Upper lobe of left lung (tissue), 6 donors: ENCODE measurements at regions not wholly inside any gene's neighbourhood (a gene's known extent, or its start where the extent isn't known, plus 50 kb on each side); places are given as distances from the start of the nearest gene placed in this dataset.

Experiments
- ATAC-seq, 2 donors: fragments of 200-7000 bp; cut with Tn5 transposase; one replicate each; pipeline ENCODE4 v1.9.1; 2022; ENCODE audit warnings: mild to moderate bottlenecking in 2 of 2, moderate library complexity in 2 of 2; ENCODE audit not compliant: low FRiP score in 2 of 2
- DNase-seq, 2 donors: peaks; one replicate each; pipeline ENCODE4 v3.0.0-alpha.2; 2019 to 2020
- H3K27ac ChIP-seq, 4 donors: fragments of 200-600 bp; sonication (generic); one replicate each; pipeline ENCODE4 v1.5.1; 2016 to 2019
- H3K27me3 ChIP-seq, 4 donors: fragments of 200-600 bp; sonication (generic); one replicate each; pipeline ENCODE4 v1.5.1; 2017 to 2019
- H3K36me3 ChIP-seq, 4 donors: fragments of 200-600 bp; sonication (generic); one replicate each; pipeline ENCODE4 v1.5.1; 2016 to 2019
- H3K4me1 ChIP-seq, 4 donors: fragments of 200-600 bp; sonication (generic); one replicate each; pipeline ENCODE4 v1.5.1; 2018 to 2019
- H3K4me3 ChIP-seq, 4 donors: fragments of 200-600 bp; sonication (generic); one replicate each; pipeline ENCODE4 v1.5.1; 2017 to 2019; ENCODE audit warnings: mild to moderate bottlenecking in 2 of 4, moderate library complexity in 1 of 4
- H3K9me3 ChIP-seq, 4 donors: fragments of 200-600 bp; sonication (generic); one replicate each; pipeline ENCODE4 v1.5.1; 2018 to 2019
- EP300 ChIP-seq, 4 donors: sonication (generic); formaldehyde crosslinking; IDR thresholded peaks; one replicate each; pipeline ENCODE4 v1.5.1; 2017; ENCODE audit warnings: antibody characterized with exemption in 4 of 4, control low read depth in 2 of 4
- POLR2A ChIP-seq, 4 donors: fragments of 450-650 bp; IDR thresholded peaks; one replicate each; pipeline ENCODE4 v1.5.1; 2016 to 2017; ENCODE audit warnings: antibody characterized with exemption in 4 of 4, mild to moderate bottlenecking in 2 of 4
- POLR2AphosphoS5 ChIP-seq, 2 donors: sonication (generic); formaldehyde crosslinking; IDR thresholded peaks; one replicate each; pipeline ENCODE4 v1.5.1; 2017; ENCODE audit warnings: antibody characterized with exemption in 2 of 2
- WGBS, 2 donors: methylation state at CpG; one replicate each; pipeline ENCODE4 v1.1.5; 2017 to 2018; 5-methylcytosine and 5-hydroxymethylcytosine counted together
- TF ChIP-seq, protein P1 (sequence below), 6 experiments: fragments of 450-650 bp in 4 of 6; fragments of 200-600 bp in 2 of 6; sonication (generic) in 2 of 6; IDR thresholded peaks; one replicate each; pipeline ENCODE4 v1.5.1; 2016 to 2019; ENCODE audit warnings: antibody characterized with exemption in 6 of 6
- donor health status: DM: no; HTN: no; CAD: no; lungs with moderate emphysema.
- donor health status: DM: no; HTN: yes; CAD: no; lungs with severe emphysema.

DNA sequence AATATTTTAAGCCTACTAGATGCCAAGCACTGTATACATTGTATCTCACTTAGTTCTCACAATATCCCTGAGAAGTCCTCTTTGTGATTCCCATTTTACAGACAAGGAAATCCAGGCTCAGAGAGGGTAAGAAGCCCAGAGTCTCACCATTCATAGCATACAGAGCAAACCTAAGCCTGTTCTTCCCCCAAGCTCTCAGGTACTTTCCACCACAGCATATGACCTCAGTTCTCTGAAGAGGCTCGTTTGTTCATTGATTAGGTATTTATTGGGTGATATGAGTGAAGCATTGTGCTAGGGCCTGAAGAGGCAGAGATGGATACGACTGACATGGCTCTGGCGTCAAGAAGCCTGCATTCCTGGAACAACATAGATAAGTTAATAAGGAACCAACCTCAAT lies 310.9 kb upstream of the UMPS start:
- no peak overlapping the region for H3K4me3 ChIP-seq
- ATAC-seq (no peak), DNase-seq (no peak)
- H3K9me3 ChIP-seq, result no peaks in the 10 kb centered on the region
- H3K4me1 ChIP-seq, result no peaks in the 10 kb centered on the region
- WGBS, 2 donors, result 72 to 78% methylated on average over 3 of the region's 3 CpGs
- H3K27ac ChIP-seq, result no peak overlapping the region
- H3K27me3 ChIP-seq, result no peaks in the 10 kb centered on the region
- TF ChIP-seq POLR2A (IDR thresholded peaks at IDR 0.05) (no peak), POLR2AphosphoS5 (IDR thresholded peaks at IDR 0.05) (no peak), EP300 (IDR thresholded peaks at IDR 0.05) (no peak)
- TF ChIP-seq, protein P1, sequence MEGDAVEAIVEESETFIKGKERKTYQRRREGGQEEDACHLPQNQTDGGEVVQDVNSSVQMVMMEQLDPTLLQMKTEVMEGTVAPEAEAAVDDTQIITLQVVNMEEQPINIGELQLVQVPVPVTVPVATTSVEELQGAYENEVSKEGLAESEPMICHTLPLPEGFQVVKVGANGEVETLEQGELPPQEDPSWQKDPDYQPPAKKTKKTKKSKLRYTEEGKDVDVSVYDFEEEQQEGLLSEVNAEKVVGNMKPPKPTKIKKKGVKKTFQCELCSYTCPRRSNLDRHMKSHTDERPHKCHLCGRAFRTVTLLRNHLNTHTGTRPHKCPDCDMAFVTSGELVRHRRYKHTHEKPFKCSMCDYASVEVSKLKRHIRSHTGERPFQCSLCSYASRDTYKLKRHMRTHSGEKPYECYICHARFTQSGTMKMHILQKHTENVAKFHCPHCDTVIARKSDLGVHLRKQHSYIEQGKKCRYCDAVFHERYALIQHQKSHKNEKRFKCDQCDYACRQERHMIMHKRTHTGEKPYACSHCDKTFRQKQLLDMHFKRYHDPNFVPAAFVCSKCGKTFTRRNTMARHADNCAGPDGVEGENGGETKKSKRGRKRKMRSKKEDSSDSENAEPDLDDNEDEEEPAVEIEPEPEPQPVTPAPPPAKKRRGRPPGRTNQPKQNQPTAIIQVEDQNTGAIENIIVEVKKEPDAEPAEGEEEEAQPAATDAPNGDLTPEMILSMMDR (IDR thresholded peaks at IDR 0.05), result no peak
- H3K36me3 ChIP-seq, result peaks cover 0 to 4% (median 0%) of the 10 kb centered on the region in 4 donors

DNA sequence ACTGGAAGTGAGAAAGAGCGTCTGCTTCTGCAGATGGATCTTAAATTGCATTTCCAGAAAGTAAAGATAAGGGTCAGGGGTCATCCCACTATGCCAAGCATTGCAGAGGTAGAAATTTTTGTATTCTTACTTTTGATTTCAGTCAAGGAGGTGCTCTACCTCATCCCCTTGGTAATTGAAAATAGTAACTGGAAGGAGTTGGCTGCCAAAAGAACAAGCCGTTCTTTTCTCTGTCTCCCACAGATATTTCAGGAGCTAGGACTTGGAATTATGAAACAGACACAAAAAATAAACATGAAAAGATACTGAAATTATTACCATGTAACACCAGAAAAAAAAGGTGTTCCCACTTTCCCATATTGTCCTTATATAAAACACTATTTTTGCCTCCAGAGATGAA lies 309.9 kb upstream of the UMPS start:
- no peak for TF ChIP-seq EP300 (IDR thresholded peaks at IDR 0.05)
- no peak for TF ChIP-seq POLR2A (IDR thresholded peaks at IDR 0.05)
- TF ChIP-seq, protein P1 (IDR thresholded peaks at IDR 0.05), result no peak
- no peak for TF ChIP-seq POLR2AphosphoS5 (IDR thresholded peaks at IDR 0.05)
- DNase-seq (no peak), ATAC-seq (no peak)
- Histone ChIP-seq H3K27ac (no peak overlapping the region), H3K4me3 (no peak overlapping the region), H3K36me3 (peaks cover 0 to 10% (median 0%) of the 10 kb centered on the region in 4 donors), H3K9me3 (no peaks in the 10 kb centered on the region), H3K27me3 (no peaks in the 10 kb centered on the region), H3K4me1 (no peaks in the 10 kb centered on the region)
- WGBS, 2 donors, result 89 to 91% methylated on average over 2 of the region's 2 CpGs

DNA sequence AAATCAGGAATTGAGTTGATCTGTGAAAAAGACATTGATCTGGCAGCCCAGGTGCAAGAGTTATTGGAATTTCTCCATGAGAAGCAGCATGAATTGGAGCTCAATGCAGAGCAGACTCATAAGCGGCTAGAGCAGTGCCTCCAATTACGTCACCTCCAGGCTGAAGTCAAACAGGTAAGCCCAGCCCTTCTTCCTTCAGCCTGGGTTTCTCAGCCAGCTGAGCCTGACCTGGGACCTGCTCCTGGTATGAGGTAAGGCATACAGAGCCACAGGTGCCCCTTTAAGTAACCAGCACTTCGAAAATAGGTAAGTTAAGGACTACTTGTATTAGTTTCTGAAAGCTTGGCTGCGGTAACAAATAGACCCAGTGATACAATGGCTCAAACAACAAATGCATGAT lies 307.4 kb upstream of the UMPS start:
- ATAC-seq, result no peak
- WGBS, 2 donors, result 86 to 93% methylated on average over 4 of the region's 4 CpGs
- H3K9me3 ChIP-seq, result no peaks in the 10 kb centered on the region
- H3K4me1 ChIP-seq, result no peaks in the 10 kb centered on the region
- TF ChIP-seq, protein P1 (IDR thresholded peaks at IDR 0.05), result no peak
- TF ChIP-seq EP300 (IDR thresholded peaks at IDR 0.05) (no peak), POLR2A (IDR thresholded peaks at IDR 0.05) (no peak), POLR2AphosphoS5 (IDR thresholded peaks at IDR 0.05) (no peak)
- peaks cover 0 to 10% (median 0%) of the 10 kb centered on the region in 4 donors for H3K36me3 ChIP-seq
- no peak for DNase-seq
- H3K27me3 ChIP-seq, result no peaks in the 10 kb centered on the region
- no peak overlapping the region for H3K4me3 ChIP-seq
- H3K27ac ChIP-seq, result no peak overlapping the region

DNA sequence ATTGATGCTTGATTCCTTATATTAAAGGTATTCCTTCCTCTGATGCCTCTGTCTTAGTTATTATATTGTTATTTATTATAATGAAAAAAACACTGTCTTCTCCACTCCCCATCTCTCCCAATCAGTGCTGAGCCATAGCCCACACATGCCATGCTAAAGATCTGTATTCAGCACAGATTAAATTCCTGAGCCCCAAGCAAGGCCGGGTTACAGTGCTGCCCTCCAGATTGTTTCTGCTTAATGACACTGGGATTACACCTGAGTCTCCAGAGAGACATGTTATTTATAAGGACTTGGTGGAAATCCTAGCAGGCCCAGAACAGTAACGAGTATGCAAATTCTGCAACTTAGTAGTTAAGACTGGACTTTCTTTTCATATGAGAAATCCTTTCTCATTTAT lies 305.9 kb upstream of the UMPS start:
- DNase-seq (no peak), ATAC-seq (no peak)
- Histone ChIP-seq H3K4me1 (no peaks in the 10 kb centered on the region), H3K36me3 (peaks cover 0 to 10% (median 0%) of the 10 kb centered on the region in 4 donors), H3K27ac (no peak overlapping the region), H3K4me3 (no peak overlapping the region), H3K9me3 (no peaks in the 10 kb centered on the region), H3K27me3 (no peaks in the 10 kb centered on the region)
- no peak for TF ChIP-seq POLR2AphosphoS5 (IDR thresholded peaks at IDR 0.05)
- TF ChIP-seq, protein P1 (IDR thresholded peaks at IDR 0.05), result no peak
- no peak for TF ChIP-seq POLR2A (IDR thresholded peaks at IDR 0.05)
- TF ChIP-seq EP300 (IDR thresholded peaks at IDR 0.05), result no peak
- WGBS, 2 donors, result 86 to 95% methylated on average over 2 of the region's 2 CpGs

DNA sequence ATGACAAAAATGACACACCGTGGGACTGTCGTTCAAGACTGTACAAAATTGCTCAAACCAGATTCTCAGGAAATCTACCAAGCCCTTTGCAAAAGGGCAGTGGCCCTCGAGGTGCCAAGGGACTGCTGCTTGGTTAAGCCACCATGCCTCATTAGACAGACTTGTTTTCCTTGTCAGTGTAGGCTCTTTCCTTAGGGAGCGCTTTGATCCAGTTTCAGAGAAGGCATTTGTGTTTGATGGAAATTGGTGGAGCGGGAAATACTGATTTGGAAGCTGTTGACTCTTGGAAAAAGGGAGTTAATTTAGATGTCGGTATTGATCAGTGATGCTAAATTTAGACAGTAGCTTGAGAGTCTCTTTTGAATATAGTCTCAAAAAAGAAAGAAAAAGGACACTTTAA lies 304.3 kb upstream of the UMPS start:
- Histone ChIP-seq H3K27me3 (no peaks in the 10 kb centered on the region), H3K27ac (no peak overlapping the region), H3K36me3 (peaks cover 0 to 10% (median 0%) of the 10 kb centered on the region in 4 donors), H3K9me3 (no peaks in the 10 kb centered on the region), H3K4me3 (no peak overlapping the region), H3K4me1 (no peaks in the 10 kb centered on the region)
- ATAC-seq (no peak), DNase-seq (no peak)
- 89 to 91% methylated on average over 6 of the region's 6 CpGs for WGBS, 2 donors
- TF ChIP-seq, protein P1 (IDR thresholded peaks at IDR 0.05), result no peak
- TF ChIP-seq EP300 (IDR thresholded peaks at IDR 0.05) (no peak), POLR2A (IDR thresholded peaks at IDR 0.05) (no peak), POLR2AphosphoS5 (IDR thresholded peaks at IDR 0.05) (no peak)
